ENCODE measurements at regions not wholly inside any gene's neighbourhood (a gene's known extent, or its start where the extent isn't known, plus 50 kb on each side); places are given as distances from the start of the nearest gene placed in this dataset.

- H3K4me3 Mint-ChIP-seq, result no peak overlapping the region
- no peak overlapping the region for H3K27ac Mint-ChIP-seq
- no peaks in the 10 kb centered on the region for H3K9me3 Mint-ChIP-seq
These were observed 471.0 kb downstream of the STK39 start for GRCh38 chr2:167776359-167776758.

GRCh38 chr2:167771628-167772027, 475.8 kb downstream of the STK39 start:
- DNase-seq, result no peak
- Mint-ChIP-seq H3K27me3 (ENCODE audit: low read depth) (no peaks in the 10 kb centered on the region), H3K27ac (no peak overlapping the region), H3K4me1 (ENCODE audit: low read depth) (no peaks in the 10 kb centered on the region), H3K9me3 (no peaks in the 10 kb centered on the region), H3K36me3 (ENCODE audit: insufficient read depth in 2 of 2) (no peaks in the 10 kb centered on the region), H3K4me3 (no peak overlapping the region)
- ATAC-seq (replicated peaks in 1 of 2), result no peak

More at GRCh38 chr2:167776359-167776758, 471.0 kb downstream of the STK39 start:
- ATAC-seq (replicated peaks in 1 of 2) (no peak), DNase-seq (no peak)
- H3K36me3 Mint-ChIP-seq (ENCODE audit: insufficient read depth in 2 of 2), result no peaks in the 10 kb centered on the region
- no peaks in the 10 kb centered on the region for H3K27me3 Mint-ChIP-seq (ENCODE audit: low read depth)
- H3K4me1 Mint-ChIP-seq (ENCODE audit: low read depth), result no peaks in the 10 kb centered on the region

GRCh38 chr2:167769020-167769419, 478.4 kb downstream of the STK39 start:
- H3K27ac Mint-ChIP-seq, result no peak overlapping the region
- H3K4me3 Mint-ChIP-seq, result no peak overlapping the region
- DNase-seq, result no peak
- H3K27me3 Mint-ChIP-seq (ENCODE audit: low read depth), result no peaks in the 10 kb centered on the region
- no peaks in the 10 kb centered on the region for H3K36me3 Mint-ChIP-seq (ENCODE audit: insufficient read depth in 2 of 2)
- no peaks in the 10 kb centered on the region for H3K9me3 Mint-ChIP-seq
- ATAC-seq (replicated peaks in 1 of 2), result no peak
- H3K4me1 Mint-ChIP-seq (ENCODE audit: low read depth), result no peaks in the 10 kb centered on the region

- Mint-ChIP-seq H3K36me3 (ENCODE audit: insufficient read depth in 2 of 2) (no peaks in the 10 kb centered on the region), H3K27me3 (ENCODE audit: low read depth) (no peaks in the 10 kb centered on the region), H3K4me3 (no peak overlapping the region), H3K27ac (no peak overlapping the region), H3K9me3 (no peaks in the 10 kb centered on the region), H3K4me1 (ENCODE audit: low read depth) (no peaks in the 10 kb centered on the region)
- no peak for ATAC-seq (replicated peaks in 1 of 2)
- no peak for DNase-seq
These were observed 479.6 kb downstream of the STK39 start for GRCh38 chr2:167767830-167768229.

- ATAC-seq (replicated peaks in 1 of 2) (no peak), DNase-seq (no peak)
- H3K4me1 Mint-ChIP-seq (ENCODE audit: low read depth), result no peaks in the 10 kb centered on the region
These were observed 482.5 kb downstream of the STK39 start for GRCh38 chr2:167764772-167765341.

GRCh38 chr2:167761465-167762136, 485.8 kb downstream of the STK39 start:
- H3K9me3 Mint-ChIP-seq, result no peaks in the 10 kb centered on the region
- H3K4me3 Mint-ChIP-seq, result no peak overlapping the region
- H3K27me3 Mint-ChIP-seq (ENCODE audit: low read depth), result peaks cover 6% of the 10 kb centered on the region
- H3K27ac Mint-ChIP-seq, result no peak overlapping the region
- no peaks in the 10 kb centered on the region for H3K4me1 Mint-ChIP-seq (ENCODE audit: low read depth)
- no peaks in the 10 kb centered on the region for H3K36me3 Mint-ChIP-seq (ENCODE audit: insufficient read depth in 2 of 2)
- no peak for ATAC-seq (replicated peaks in 1 of 2)
- no peak for DNase-seq

More at GRCh38 chr2:167764772-167765341, 482.5 kb downstream of the STK39 start:
- Mint-ChIP-seq H3K9me3 (no peaks in the 10 kb centered on the region), H3K36me3 (ENCODE audit: insufficient read depth in 2 of 2) (no peaks in the 10 kb centered on the region), H3K27me3 (ENCODE audit: low read depth) (no peaks in the 10 kb centered on the region), H3K4me3 (no peak overlapping the region), H3K27ac (no peak overlapping the region)

- peaks cover 6% of the 10 kb centered on the region for H3K27me3 Mint-ChIP-seq (ENCODE audit: low read depth)
- H3K36me3 Mint-ChIP-seq (ENCODE audit: insufficient read depth in 2 of 2), result no peaks in the 10 kb centered on the region
- H3K27ac Mint-ChIP-seq, result no peak overlapping the region
- no peak for DNase-seq
- H3K9me3 Mint-ChIP-seq, result no peaks in the 10 kb centered on the region
- H3K4me1 Mint-ChIP-seq (ENCODE audit: low read depth), result no peaks in the 10 kb centered on the region
- no peak overlapping the region for H3K4me3 Mint-ChIP-seq
- no peak for ATAC-seq (replicated peaks in 1 of 2)
These were observed 487.9 kb downstream of the STK39 start for GRCh38 chr2:167759531-167759930.

- no peaks in the 10 kb centered on the region for H3K4me1 Mint-ChIP-seq (ENCODE audit: low read depth)
- H3K27ac Mint-ChIP-seq, result no peak overlapping the region
- DNase-seq (no peak), ATAC-seq (replicated peaks in 1 of 2) (no peak)
- H3K9me3 Mint-ChIP-seq, result no peaks in the 10 kb centered on the region
- no peaks in the 10 kb centered on the region for H3K36me3 Mint-ChIP-seq (ENCODE audit: insufficient read depth in 2 of 2)
- H3K27me3 Mint-ChIP-seq (ENCODE audit: low read depth), result peaks cover 6% of the 10 kb centered on the region
- no peak overlapping the region for H3K4me3 Mint-ChIP-seq
These were observed 489.1 kb downstream of the STK39 start for GRCh38 chr2:167758292-167758691.

GRCh38 chr2:167756446-167756845, 490.9 kb downstream of the STK39 start:
- H3K36me3 Mint-ChIP-seq (ENCODE audit: insufficient read depth in 2 of 2), result no peaks in the 10 kb centered on the region
- H3K9me3 Mint-ChIP-seq, result no peaks in the 10 kb centered on the region
- DNase-seq (no peak), ATAC-seq (replicated peaks in 1 of 2) (no peak)
- H3K27me3 Mint-ChIP-seq (ENCODE audit: low read depth), result peaks cover 6% of the 10 kb centered on the region
- no peaks in the 10 kb centered on the region for H3K4me1 Mint-ChIP-seq (ENCODE audit: low read depth)
- H3K4me3 Mint-ChIP-seq, result no peak overlapping the region
- H3K27ac Mint-ChIP-seq, result no peak overlapping the region

GRCh38 chr2:167753142-167753541, 494.3 kb downstream of the STK39 start:
- no peak for ATAC-seq (replicated peaks in 1 of 2)
- H3K27me3 Mint-ChIP-seq (ENCODE audit: low read depth), result no peaks in the 10 kb centered on the region
- H3K36me3 Mint-ChIP-seq (ENCODE audit: insufficient read depth in 2 of 2), result no peaks in the 10 kb centered on the region

GRCh38 chr2:167752734-167753133, 494.7 kb downstream of the STK39 start:
- Mint-ChIP-seq H3K27ac (no peak overlapping the region), H3K27me3 (ENCODE audit: low read depth) (peaks cover 4% of the 10 kb centered on the region), H3K36me3 (ENCODE audit: insufficient read depth in 2 of 2) (no peaks in the 10 kb centered on the region), H3K9me3 (no peaks in the 10 kb centered on the region), H3K4me1 (ENCODE audit: low read depth) (no peaks in the 10 kb centered on the region), H3K4me3 (no peak overlapping the region)
- ATAC-seq (replicated peaks in 1 of 2) (no peak), DNase-seq (no peak)

More at GRCh38 chr2:167753142-167753541, 494.3 kb downstream of the STK39 start:
- Mint-ChIP-seq H3K4me1 (ENCODE audit: low read depth) (no peaks in the 10 kb centered on the region), H3K9me3 (no peaks in the 10 kb centered on the region), H3K27ac (no peak overlapping the region), H3K4me3 (no peak overlapping the region)
- no peak for DNase-seq

GRCh38 chr2:167750675-167751074, 496.7 kb downstream of the STK39 start:
- no peaks in the 10 kb centered on the region for H3K9me3 Mint-ChIP-seq
- peaks cover 9% of the 10 kb centered on the region for H3K27me3 Mint-ChIP-seq (ENCODE audit: low read depth)
- no peak overlapping the region for H3K4me3 Mint-ChIP-seq
- no peaks in the 10 kb centered on the region for H3K36me3 Mint-ChIP-seq (ENCODE audit: insufficient read depth in 2 of 2)
- DNase-seq (no peak), ATAC-seq (replicated peaks in 1 of 2) (no peak)
- H3K27ac Mint-ChIP-seq, result no peak overlapping the region
- no peaks in the 10 kb centered on the region for H3K4me1 Mint-ChIP-seq (ENCODE audit: low read depth)

- Mint-ChIP-seq H3K9me3 (no peaks in the 10 kb centered on the region), H3K4me3 (no peak overlapping the region), H3K27ac (no peak overlapping the region), H3K27me3 (ENCODE audit: low read depth) (peaks cover 9% of the 10 kb centered on the region), H3K4me1 (ENCODE audit: low read depth) (no peaks in the 10 kb centered on the region), H3K36me3 (ENCODE audit: insufficient read depth in 2 of 2) (no peaks in the 10 kb centered on the region)
- DNase-seq (no peak), ATAC-seq (replicated peaks in 1 of 2) (no peak)
These were observed 497.7 kb downstream of the STK39 start for GRCh38 chr2:167749660-167750059.

GRCh38 chr2:167749016-167749415, 498.4 kb downstream of the STK39 start:
- H3K4me1 Mint-ChIP-seq (ENCODE audit: low read depth), result no peaks in the 10 kb centered on the region
- no peak for DNase-seq
- H3K36me3 Mint-ChIP-seq (ENCODE audit: insufficient read depth in 2 of 2), result no peaks in the 10 kb centered on the region
- no peak overlapping the region for H3K27ac Mint-ChIP-seq
- H3K27me3 Mint-ChIP-seq (ENCODE audit: low read depth), result peaks cover 9% of the 10 kb centered on the region
- H3K9me3 Mint-ChIP-seq, result no peaks in the 10 kb centered on the region
- no peak overlapping the region for H3K4me3 Mint-ChIP-seq
- ATAC-seq (replicated peaks in 1 of 2), result no peak
